Stimulated activated naive CD8-positive, alpha-beta T cell treated with anti-CD3 and anti-CD28 coated beads, Interleukin-15, amount 100 ng/mL, for 72 hours (primary cell): ENCODE measurements at regions not wholly inside any gene's neighbourhood (a gene's known extent, or its start where the extent isn't known, plus 50 kb on each side); places are given as distances from the start of the nearest gene placed in this dataset.
"Not testable (repeated sequence)": the region's sequence is repeated elsewhere in the genome, so short reads cannot be mapped to it uniquely, and the experiment has no call there.

Experiments used
- ATAC-seq: fragments of 150-1000 bp; cut with Tn5 transposase; 2 replicates; pipeline ENCODE4 v1.10.0; 2021; ENCODE audit warnings: mild to moderate bottlenecking, moderate library complexity
- DNase-seq, 2 donors: peaks; one replicate each; pipeline ENCODE4 v3.0.0; 2021 to 2022
- H3K27ac Mint-ChIP-seq, 2 donors: one replicate each; pipeline ENCODE4 v1.8.0; 2022; ENCODE audit warnings: mild to moderate bottlenecking in 2 of 2, mixed read lengths in 2 of 2, moderate library complexity in 2 of 2
- H3K27me3 Mint-ChIP-seq: one replicate; pipeline ENCODE4 v1.8.0; 2022; ENCODE audit warnings: mixed read lengths
- H3K4me1 Mint-ChIP-seq: one replicate; pipeline ENCODE4 v1.8.0; 2022; ENCODE audit warnings: mild to moderate bottlenecking, mixed read lengths
- H3K4me3 Mint-ChIP-seq, 2 donors: one replicate each; pipeline ENCODE4 v1.8.0; 2022; ENCODE audit warnings: mild to moderate bottlenecking in 2 of 2, mixed read lengths in 2 of 2, moderate library complexity in 1 of 2
- H3K9me3 Mint-ChIP-seq, 2 donors: one replicate each; pipeline ENCODE4 v1.8.0; 2022; ENCODE audit warnings: mixed read lengths in 2 of 2

DNA sequence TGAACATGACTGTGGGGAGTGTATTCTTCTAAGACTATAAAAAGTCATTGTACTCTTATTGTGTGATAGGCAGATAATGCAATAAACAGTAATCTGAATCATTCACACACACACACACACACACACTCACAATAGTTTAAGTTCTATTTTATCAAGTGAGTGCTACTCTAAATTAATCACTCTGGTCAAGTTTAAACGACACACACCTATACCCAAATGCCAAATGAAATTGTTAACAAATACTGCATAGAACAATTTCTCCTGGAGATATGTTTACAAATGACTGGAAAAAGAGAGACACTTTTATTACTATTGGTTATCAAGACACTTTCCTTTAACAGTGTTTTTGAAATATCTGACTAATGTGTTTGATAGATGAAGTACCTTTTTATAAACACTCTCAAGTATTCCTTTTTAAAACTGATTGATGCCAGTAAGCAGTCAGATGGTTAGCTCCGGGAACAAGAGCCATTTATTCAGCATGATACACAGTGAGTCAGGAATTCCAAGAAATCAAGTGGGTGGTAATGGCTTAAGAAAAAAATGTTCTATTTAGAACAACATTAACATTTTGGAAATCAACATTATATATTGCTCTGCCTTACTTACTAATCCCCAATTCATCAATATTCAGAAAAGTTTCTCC is 521.6 kb upstream of the ST8SIA4 start:
- Mint-ChIP-seq H3K4me3 (no peak overlapping the region), H3K4me1 (no peaks in the 10 kb centered on the region)
- no peak for DNase-seq

DNA sequence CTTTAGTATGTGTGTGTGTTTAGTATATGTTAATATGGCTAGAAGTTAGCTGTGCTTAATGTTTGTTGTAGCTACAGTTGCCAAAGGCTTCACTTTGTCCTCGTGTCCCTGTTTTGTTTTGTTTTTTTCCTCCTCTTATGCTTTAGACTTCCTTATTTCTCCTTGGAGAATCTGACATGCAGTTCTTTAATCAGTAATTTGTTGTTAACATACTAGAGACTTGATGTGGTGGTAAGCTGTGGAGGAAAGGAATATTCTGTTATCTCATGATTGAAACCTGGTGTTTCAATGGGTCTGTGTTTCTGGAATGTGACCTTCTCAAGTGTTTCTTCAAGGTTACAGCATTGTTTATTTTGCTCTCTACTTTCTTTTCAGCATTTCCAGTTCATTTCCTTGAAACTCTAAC is 515.6 kb upstream of the ST8SIA4 start:
- Mint-ChIP-seq H3K27ac (no peak overlapping the region), H3K4me1 (no peaks in the 10 kb centered on the region), H3K4me3 (no peak overlapping the region), H3K27me3 (no peaks in the 10 kb centered on the region), H3K9me3 (no peaks in the 10 kb centered on the region)
- DNase-seq, result no peak
- ATAC-seq, result no peak

More for the DNA sequence above, 521.6 kb upstream of the ST8SIA4 start:
- H3K9me3 Mint-ChIP-seq, result no peaks in the 10 kb centered on the region
- no peak for ATAC-seq
- no peak overlapping the region for H3K27ac Mint-ChIP-seq
- no peaks in the 10 kb centered on the region for H3K27me3 Mint-ChIP-seq

DNA sequence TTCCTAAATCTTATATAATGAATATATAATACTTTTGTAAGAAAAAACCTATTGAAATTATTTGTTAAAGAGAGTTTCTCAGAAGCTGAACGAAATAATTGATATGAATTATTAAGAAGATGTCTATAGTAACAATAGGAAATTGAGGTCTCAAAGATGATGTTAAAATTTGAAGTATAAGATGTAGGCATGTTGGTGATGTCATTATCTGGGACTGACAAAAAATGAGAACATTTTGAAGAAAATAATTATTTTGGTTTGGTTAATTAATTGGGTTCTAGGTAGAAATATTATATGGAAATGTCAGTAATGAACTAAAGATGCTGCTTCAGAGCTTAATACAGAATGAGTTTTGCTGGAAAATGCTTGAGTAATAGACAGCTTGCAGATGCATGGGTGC is 501.4 kb upstream of the ST8SIA4 start:
- Mint-ChIP-seq H3K27me3 (no peaks in the 10 kb centered on the region), H3K4me1 (no peaks in the 10 kb centered on the region), H3K27ac (no peak overlapping the region), H3K4me3 (no peak overlapping the region), H3K9me3 (no peaks in the 10 kb centered on the region)
- no peak for ATAC-seq
- DNase-seq, result no peak

DNA sequence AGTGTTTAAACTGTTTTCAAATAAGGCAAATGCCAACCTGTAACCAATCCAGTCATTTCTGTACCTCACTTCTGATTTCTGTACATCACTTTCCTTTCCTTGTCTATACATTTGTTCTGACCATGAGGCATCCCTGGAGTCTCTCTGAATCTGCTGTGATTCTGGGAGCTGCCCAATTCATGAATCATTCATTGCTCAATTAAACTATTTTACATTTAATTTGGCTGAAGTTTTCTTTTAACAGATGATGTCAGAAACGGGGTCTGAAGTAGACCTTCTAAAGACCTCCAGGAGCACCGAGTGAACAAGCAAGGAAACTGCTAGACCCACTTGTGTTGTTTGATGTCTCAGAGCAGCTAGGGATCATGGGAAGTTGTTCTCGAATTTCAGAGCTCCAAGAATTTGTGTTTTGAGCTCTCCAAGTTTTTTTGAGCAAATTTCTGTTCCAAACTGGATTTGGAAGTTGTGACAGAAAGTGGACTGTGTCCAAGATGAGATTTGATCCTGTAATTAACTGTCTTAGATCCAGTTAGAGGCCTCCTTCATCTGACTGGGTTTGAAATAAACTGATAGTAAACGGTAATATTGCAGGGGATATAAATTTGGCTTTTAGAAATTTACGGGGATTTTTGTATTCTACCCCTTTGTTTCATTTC is 490.8 kb upstream of the ST8SIA4 start:
- H3K9me3 Mint-ChIP-seq, result no peaks in the 10 kb centered on the region
- DNase-seq, result no peak
- no peaks in the 10 kb centered on the region for H3K27me3 Mint-ChIP-seq
- H3K4me3 Mint-ChIP-seq, result no peak overlapping the region
- no peaks in the 10 kb centered on the region for H3K4me1 Mint-ChIP-seq
- no peak overlapping the region for H3K27ac Mint-ChIP-seq
- ATAC-seq, result no peak

DNA sequence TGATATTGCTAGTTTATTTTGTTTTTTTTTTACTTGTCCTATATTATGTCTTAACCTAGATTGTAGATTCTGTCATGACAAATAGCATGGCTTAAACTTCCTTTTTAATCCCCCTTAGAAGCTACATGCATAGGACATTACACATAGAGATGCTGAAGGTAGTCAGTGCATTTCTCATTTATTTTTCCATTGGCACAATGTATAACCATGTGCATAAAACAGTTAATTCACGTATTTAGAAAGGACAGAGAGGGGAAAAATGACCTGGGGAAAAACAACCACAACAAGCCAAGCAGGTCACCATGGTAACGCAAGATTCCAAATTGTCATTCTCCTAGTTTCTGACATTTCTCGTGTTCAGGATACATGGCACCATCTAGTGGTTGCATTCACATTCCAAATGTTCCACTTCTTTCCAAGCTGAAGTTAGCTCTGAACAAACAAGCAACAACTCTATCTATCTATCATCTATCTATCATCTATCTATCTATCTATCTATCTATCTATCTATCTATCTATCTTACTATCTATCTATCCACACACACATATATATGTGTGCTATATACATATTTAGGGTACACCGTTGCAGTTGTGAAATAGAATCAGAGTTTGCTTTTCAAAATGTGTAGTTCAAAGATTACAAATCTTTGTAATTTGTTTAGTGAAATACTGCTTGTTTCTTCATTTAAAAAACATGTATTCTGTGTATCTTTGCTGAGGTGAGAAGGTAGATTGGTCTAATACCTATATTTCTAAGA is 487.2 kb upstream of the ST8SIA4 start:
- Mint-ChIP-seq H3K27me3 (peaks cover 9% of the 10 kb centered on the region), H3K4me1 (no peaks in the 10 kb centered on the region), H3K27ac (no peak overlapping the region), H3K4me3 (no peak overlapping the region), H3K9me3 (no peaks in the 10 kb centered on the region)
- DNase-seq (no peak), ATAC-seq (no peak)

DNA sequence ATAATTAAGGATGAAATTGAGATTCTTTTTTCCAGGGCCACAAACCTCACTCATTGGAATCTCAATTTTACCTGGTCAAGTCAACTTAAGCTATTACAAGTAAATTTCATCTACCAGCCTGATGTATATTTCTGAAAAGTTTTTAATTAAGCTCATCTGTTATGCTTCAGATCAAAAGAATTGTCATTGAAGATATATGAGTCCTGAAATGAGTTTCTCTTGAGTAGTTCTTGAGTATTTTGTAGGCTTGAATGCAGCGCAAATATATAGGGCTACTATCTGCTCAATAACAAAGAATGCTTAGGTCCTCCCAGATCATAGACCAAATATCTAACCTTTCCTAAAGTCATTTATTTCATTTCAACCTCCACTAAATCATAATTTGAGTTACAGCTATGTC is 482.2 kb upstream of the ST8SIA4 start:
- no peak overlapping the region for H3K27ac Mint-ChIP-seq
- no peaks in the 10 kb centered on the region for H3K9me3 Mint-ChIP-seq
- no peaks in the 10 kb centered on the region for H3K4me1 Mint-ChIP-seq
- no peak overlapping the region for H3K4me3 Mint-ChIP-seq
- H3K27me3 Mint-ChIP-seq, result peaks cover 9% of the 10 kb centered on the region
- DNase-seq (no peak), ATAC-seq (no peak)

DNA sequence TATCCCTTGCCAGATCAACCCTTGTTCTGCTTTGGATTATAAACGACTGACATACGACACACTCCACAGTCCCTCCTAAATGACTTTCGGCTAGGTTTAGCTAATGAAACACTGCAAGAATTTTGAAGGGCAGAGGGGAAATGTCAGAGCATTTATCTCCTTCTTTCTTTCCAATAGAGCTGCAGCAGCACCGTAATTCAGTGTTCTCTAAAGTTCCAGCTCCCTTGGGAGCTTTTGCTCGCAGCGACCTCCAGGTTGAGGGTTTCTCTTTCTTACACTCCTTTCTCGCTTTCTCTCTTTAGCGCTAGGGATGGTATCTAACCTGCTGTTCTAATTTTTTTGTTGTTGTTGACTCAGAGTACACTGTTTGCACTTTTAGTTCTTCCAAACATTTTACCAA is 467.1 kb upstream of the ST8SIA4 start:
- no peak overlapping the region for H3K4me3 Mint-ChIP-seq
- no peak for DNase-seq
- H3K27ac Mint-ChIP-seq, result no peak overlapping the region
- ATAC-seq, result no peak
- H3K4me1 Mint-ChIP-seq, result no peaks in the 10 kb centered on the region
- no peaks in the 10 kb centered on the region for H3K9me3 Mint-ChIP-seq
- no peaks in the 10 kb centered on the region for H3K27me3 Mint-ChIP-seq

DNA sequence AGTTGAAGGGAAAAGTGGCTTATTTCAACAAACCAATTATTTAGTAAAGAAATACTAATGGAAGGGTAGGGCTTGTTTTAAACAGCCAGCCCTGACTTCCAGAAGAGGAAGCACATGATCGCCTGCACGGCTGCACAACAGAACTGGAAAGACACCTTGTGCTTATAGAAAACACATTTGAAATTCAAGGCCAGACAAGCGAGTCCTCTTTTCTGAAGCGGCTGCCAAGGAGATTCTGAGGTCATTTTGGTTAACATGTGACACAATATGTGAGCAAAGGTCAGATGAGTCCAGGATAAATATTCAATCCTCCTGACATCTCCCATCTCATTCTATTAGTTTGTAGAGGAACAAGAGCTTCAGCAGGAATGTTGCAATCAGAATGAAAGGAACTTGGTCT is 461.4 kb upstream of the ST8SIA4 start:
- Mint-ChIP-seq H3K4me3 (no peak overlapping the region), H3K27me3 (no peaks in the 10 kb centered on the region), H3K9me3 (no peaks in the 10 kb centered on the region), H3K27ac (no peak overlapping the region), H3K4me1 (no peaks in the 10 kb centered on the region)
- ATAC-seq (no peak), DNase-seq (no peak)

DNA sequence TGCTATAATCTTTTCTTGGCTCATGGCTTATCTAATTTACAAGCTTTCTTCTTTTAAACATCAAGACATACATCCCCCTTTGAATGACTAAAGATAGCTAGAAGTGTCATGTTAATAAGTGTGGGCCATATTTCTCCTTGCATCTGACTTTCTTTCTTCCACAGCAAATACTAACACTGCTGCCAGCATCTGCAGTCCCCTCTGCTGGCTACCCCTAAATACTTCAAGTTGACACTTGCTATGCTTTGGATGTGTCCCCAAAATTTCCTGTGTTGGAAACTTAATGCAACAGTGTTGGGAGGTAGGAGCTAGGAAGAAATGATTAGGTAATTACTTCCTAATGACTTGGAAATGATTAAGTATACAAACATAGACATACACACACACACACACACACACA is 459.0 kb upstream of the ST8SIA4 start:
- ATAC-seq, result no peak
- no peaks in the 10 kb centered on the region for H3K4me1 Mint-ChIP-seq

DNA sequence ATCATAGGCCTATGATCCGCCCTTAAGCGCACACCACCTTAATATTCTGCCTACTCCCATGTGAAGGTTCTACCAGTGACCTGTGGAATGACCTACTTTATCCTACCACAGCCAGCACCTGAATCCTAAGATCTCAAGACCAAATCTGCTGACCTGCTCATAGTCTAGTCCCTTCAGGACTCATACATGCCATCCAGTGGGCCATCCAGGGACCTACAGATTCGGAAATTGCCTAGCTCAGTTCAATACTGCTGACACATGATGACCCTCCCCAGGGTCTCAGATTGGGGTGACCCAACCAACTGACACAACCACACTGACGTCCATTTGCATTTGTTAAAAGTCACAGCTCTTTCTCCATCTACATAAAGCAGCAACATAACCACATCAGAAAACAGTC is 443.8 kb upstream of the ST8SIA4 start:
- Mint-ChIP-seq H3K27ac (no peak overlapping the region), H3K4me1 (no peaks in the 10 kb centered on the region), H3K9me3 (peaks cover 3 to 27% of the 10 kb centered on the region in 2 donors), H3K27me3 (peaks cover 6% of the 10 kb centered on the region), H3K4me3 (no peak overlapping the region)
- no peak for ATAC-seq
- no peak for DNase-seq

More for the DNA sequence above, 459.0 kb upstream of the ST8SIA4 start:
- no peaks in the 10 kb centered on the region for H3K27me3 Mint-ChIP-seq
- no peak overlapping the region for H3K27ac Mint-ChIP-seq
- H3K4me3 Mint-ChIP-seq, result no peak overlapping the region
- no peak for DNase-seq
- H3K9me3 Mint-ChIP-seq, result no peaks in the 10 kb centered on the region

DNA sequence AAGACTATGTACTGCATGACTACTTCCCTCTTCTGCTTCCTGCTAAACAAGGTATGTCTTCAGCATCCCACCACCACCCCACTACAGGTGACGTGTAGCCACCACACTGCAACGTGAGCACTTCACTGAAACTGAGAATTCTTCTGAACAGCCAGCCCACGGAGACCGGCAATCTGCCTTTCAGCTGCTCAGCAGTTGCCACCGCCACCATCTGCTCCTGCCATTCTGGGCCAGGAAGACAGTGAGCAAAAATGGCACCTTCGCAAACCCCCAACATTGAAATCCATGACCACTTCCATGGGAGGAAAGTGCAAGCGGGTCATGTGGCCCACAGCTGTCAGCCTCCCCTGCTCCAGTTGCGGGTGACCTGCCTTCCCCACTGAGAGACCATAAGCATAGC is 443.4 kb upstream of the ST8SIA4 start:
- ATAC-seq (no peak), DNase-seq (no peak)
- Mint-ChIP-seq H3K27me3 (peaks cover 6% of the 10 kb centered on the region), H3K27ac (no peak overlapping the region), H3K9me3 (peaks cover 3 to 27% of the 10 kb centered on the region in 2 donors), H3K4me1 (no peaks in the 10 kb centered on the region), H3K4me3 (no peak overlapping the region)

DNA sequence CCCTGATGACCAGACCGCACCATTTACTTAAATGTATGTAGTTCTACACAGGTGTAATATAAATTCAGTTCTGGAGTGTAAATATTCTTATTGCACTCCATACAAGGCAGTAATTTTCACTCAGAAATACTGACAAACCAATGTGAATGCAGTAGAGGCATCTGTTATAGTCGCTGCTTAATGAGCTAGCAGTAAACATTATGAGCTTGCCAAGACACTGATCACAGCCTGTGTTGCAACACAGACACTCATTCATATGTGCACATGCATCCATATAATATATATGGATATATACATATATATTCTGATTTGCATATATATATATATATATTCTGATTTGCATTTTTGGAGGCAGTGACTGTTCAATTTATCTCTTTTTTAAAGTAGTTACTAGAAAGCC is 435.1 kb upstream of the ST8SIA4 start:
- ATAC-seq, result no peak
- H3K27ac Mint-ChIP-seq, result no peak overlapping the region
- H3K4me3 Mint-ChIP-seq, result no peak overlapping the region
- no peaks in the 10 kb centered on the region for H3K27me3 Mint-ChIP-seq
- no peak for DNase-seq
- H3K9me3 Mint-ChIP-seq, result peaks cover 0 to 7% of the 10 kb centered on the region in 2 donors
- H3K4me1 Mint-ChIP-seq, result no peaks in the 10 kb centered on the region

DNA sequence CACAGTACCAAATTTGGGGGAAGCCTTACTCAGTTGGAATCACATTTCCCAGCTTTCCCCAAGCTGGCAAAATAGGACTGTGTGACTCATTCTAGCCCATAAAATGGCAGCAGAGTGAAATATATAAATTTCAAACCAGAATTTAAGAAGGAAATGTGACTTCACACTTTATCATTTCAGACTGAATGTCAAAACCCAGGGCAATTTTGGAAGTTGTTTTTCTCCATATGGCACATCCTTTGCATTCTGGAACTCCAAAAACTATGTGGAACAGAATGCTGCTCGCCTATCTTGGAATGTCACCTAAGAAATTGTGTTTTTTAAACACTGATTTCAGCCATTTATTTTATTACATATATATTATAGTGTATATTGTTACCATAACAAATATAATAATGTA is 424.7 kb upstream of the ST8SIA4 start:
- no peak for ATAC-seq
- Mint-ChIP-seq H3K4me3 (no peak overlapping the region), H3K9me3 (no peaks in the 10 kb centered on the region), H3K27me3 (no peaks in the 10 kb centered on the region), H3K4me1 (no peaks in the 10 kb centered on the region), H3K27ac (no peak overlapping the region)
- DNase-seq, result no peak

DNA sequence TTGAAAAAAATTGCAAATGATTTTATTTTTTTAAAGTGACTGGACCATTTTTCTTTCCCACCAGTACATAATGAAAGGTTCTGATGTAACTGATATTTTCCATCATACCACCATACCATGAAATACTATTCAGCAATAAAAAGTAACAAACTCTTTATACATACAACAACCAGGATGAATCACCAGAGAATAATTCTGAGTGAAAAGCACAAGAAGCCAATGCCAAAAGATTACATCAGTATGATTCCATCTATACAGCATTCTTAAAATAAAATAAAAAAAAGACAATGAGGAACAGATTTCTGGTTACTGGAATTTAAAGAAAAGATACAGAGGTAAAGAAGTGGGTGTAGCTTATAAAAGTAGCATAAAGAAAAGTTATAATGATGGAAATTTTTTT is 423.7 kb upstream of the ST8SIA4 start:
- Mint-ChIP-seq H3K27me3 (no peaks in the 10 kb centered on the region), H3K4me3 (no peak overlapping the region), H3K27ac (no peak overlapping the region), H3K9me3 (no peaks in the 10 kb centered on the region), H3K4me1 (no peaks in the 10 kb centered on the region)
- no peak for DNase-seq
- ATAC-seq, result no peak

DNA sequence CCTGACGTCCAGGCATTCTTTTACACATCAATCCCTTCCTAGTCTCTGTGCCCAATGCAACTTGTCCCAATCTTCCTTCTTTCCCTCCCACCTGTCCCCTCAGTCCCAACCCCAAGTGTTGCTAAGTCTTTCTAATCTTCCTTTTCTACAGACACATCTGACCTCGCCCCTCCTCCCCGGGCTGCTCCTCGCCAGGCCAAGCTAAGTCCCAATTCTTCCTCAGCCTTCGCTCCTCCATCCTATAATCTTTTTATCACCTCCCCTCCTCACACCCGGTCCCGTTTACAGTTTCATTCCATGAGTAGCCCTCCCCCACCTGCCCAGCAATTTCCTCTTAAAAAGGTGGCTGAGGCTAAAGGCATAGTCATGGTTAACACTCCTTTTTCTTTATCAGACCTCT is 413.3 kb upstream of the ST8SIA4 start:
- not testable (repeated sequence) for ATAC-seq, H3K4me1 Mint-ChIP-seq, H3K9me3 Mint-ChIP-seq, H3K4me3 Mint-ChIP-seq, DNase-seq, H3K27me3 Mint-ChIP-seq, H3K27ac Mint-ChIP-seq

DNA sequence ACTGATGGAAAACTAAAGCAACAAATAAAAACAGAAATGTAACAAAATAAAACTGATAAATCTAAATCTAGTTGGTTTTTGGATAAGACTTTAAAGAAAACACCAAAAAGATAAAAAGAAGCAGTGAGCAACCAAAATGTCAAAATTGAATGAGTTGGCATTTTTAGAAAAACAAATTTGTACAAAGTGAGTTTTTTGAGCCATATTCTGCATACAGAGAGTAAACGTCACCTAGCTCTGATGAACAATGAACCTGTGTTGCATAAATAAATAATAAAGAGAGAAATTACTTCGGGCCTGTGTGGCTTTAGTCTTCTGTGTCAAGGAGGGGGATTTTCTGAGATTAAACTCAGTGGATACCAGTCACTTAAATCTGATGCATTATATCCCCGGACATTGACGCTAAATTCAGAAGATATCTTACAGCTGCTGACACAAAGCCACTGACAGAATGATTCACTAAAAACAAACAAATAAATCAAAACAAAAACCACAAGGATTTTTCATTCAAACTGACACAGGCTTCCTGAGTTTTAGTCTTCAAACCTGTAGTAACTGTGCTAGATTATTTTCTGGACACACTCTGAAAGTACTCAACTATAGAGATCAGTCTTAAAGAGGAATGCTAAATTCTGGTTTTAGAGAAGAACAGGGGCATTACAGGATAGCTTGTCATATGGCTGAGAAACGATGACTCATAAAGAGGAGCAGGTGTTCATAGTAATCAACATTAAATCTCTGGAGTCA is 403.5 kb upstream of the ST8SIA4 start:
- no peak for DNase-seq
- no peak overlapping the region for H3K27ac Mint-ChIP-seq
- H3K4me3 Mint-ChIP-seq, result no peak overlapping the region
- ATAC-seq, result no peak
- H3K27me3 Mint-ChIP-seq, result no peaks in the 10 kb centered on the region
- H3K9me3 Mint-ChIP-seq, result no peaks in the 10 kb centered on the region
- no peaks in the 10 kb centered on the region for H3K4me1 Mint-ChIP-seq
